H1 (cell line): ENCODE measurements at regions not wholly inside any gene's neighbourhood (a gene's known extent, or its start where the extent isn't known, plus 50 kb on each side); places are given as distances from the start of the nearest gene placed in this dataset.

Experiments
- CTCF ChIA-PET: fragments of 300-600 bp; sonication (Branson Sonifier 250); formaldehyde crosslinking; loops from one replicate; lab custom pipeline; 2021; ENCODE audit not compliant: partially characterized antibody; lab: Charles Lee
- POLR2A ChIA-PET: fragments of 300-600 bp; sonication (Branson Sonifier 250); formaldehyde crosslinking; loops from one replicate; lab custom pipeline; 2021; ENCODE audit warnings: inconsistent platforms; ENCODE audit not compliant: partially characterized antibody; lab: Charles Lee
- DNase-seq, 2 experiments: peaks; one replicate each; pipeline versions ENCODE4 v3.0.0 to v3.0.0-alpha.2; 2010 to 2022; ENCODE audit warnings: low spot score in 2 of 2, low read depth in 1 of 2, mixed read lengths in 1 of 2
- FAIRE-seq: peaks from 2 replicates; lab custom pipeline; 2011; peaks lifted over from hg19 to GRCh38; lab: Jason Lieb, UNC
- H2AFZ ChIP-seq: 2 replicates; pipeline ENCODE4 v1.8.1; 2012; ENCODE audit warnings: low read length, inconsistent platforms
- H2AK5ac ChIP-seq: 2 replicates; pipeline ENCODE4 v1.6.1; 2013; ENCODE audit warnings: low read depth, low read length
- H2BK120ac ChIP-seq: replicated peaks from 2 replicates; pipeline ENCODE3; 2013; ENCODE audit warnings: low read depth, low read length, inconsistent platforms
- H2BK12ac ChIP-seq: 2 replicates; pipeline ENCODE4 v1.6.1; 2013; ENCODE audit warnings: low read depth, low read length
- H2BK15ac ChIP-seq: 2 replicates; pipeline ENCODE4 v1.6.1; 2013; ENCODE audit warnings: low read length
- H2BK20ac ChIP-seq: 2 replicates; pipeline ENCODE4 v1.6.1; 2013; ENCODE audit warnings: low read length
- H2BK5ac ChIP-seq: 2 replicates; pipeline ENCODE4 v1.6.1; 2013; ENCODE audit warnings: low read depth, low read length
- H3K14ac ChIP-seq: 2 replicates; pipeline ENCODE4 v1.6.1; 2013; ENCODE audit warnings: inconsistent platforms; ENCODE audit not compliant: insufficient read length
- H3K18ac ChIP-seq: 2 replicates; pipeline ENCODE4 v1.6.1; 2013; ENCODE audit warnings: low read length; ENCODE audit errors: extremely low read depth
- H3K23ac ChIP-seq: 2 replicates; pipeline ENCODE4 v1.6.1; 2013; ENCODE audit warnings: inconsistent platforms; ENCODE audit not compliant: insufficient read length
- H3K23me2 ChIP-seq: 2 replicates; pipeline ENCODE4 v1.6.1; 2013; ENCODE audit warnings: low read depth, low read length
- H3K27ac ChIP-seq: 2 replicates; pipeline ENCODE4 v1.6.1; 2011; ENCODE audit warnings: low read depth, low read length, inconsistent platforms
- H3K27me3 ChIP-seq, 4 experiments: replicated peaks in 1 of 4; 1 replicate in 1 of 4; 2 replicates in 3 of 4; pipeline versions ENCODE4 v1.6.1 to v1.8.1; 2011 to 2013; ENCODE audit warnings: low read length in 3 of 4, mild to moderate bottlenecking in 3 of 4, inconsistent platforms in 2 of 4, mixed read lengths in 2 of 4, moderate library complexity in 1 of 4; ENCODE audit not compliant: control insufficient read depth in 3 of 4, insufficient read depth in 3 of 4; ENCODE audit errors: extremely low read depth in 1 of 4
- H3K36me3 ChIP-seq, 4 experiments: 2 replicates each; pipeline versions ENCODE4 v1.6.1 to v1.8.1; 2011 to 2013; ENCODE audit warnings: mild to moderate bottlenecking in 4 of 4, low read length in 3 of 4, moderate library complexity in 2 of 4, control low read depth in 1 of 4, inconsistent platforms in 1 of 4; ENCODE audit not compliant: insufficient read depth in 4 of 4, control insufficient read depth in 2 of 4
- H3K4ac ChIP-seq: replicated peaks from 2 replicates; pipeline ENCODE3; 2013; ENCODE audit warnings: low read length, low read depth, mixed read lengths, inconsistent platforms; ENCODE audit not compliant: insufficient read length
- H3K4me1 ChIP-seq, 4 experiments: replicated peaks in 1 of 4; 1 replicate in 1 of 4; 2 replicates in 3 of 4; pipeline versions ENCODE4 v1.6.1 to v1.8.1; 2011 to 2013; ENCODE audit warnings: low read length in 3 of 4, inconsistent platforms in 2 of 4, mixed read lengths in 1 of 4; ENCODE audit not compliant: insufficient read depth in 4 of 4, control insufficient read depth in 3 of 4
- H3K4me2 ChIP-seq, 2 experiments: 2 replicates each; pipeline versions ENCODE4 v1.6.1 to v1.8.1; 2011 to 2013; ENCODE audit warnings: low read depth in 2 of 2, low read length in 2 of 2, control low read depth in 1 of 2, inconsistent platforms in 1 of 2, mild to moderate bottlenecking in 1 of 2; ENCODE audit not compliant: insufficient read depth in 1 of 2
- H3K4me3 ChIP-seq, 4 experiments: fragments of 200-600, 300-600 bp in 1 of 4; sonication (generic), shearing (Covaris generic), sonication (Bioruptor Twin) in 1 of 4; 2 replicates each; pipeline versions ENCODE4 v1.5.1 to v1.8.1; 2011 to 2016; ENCODE audit warnings: low read length in 4 of 4, low read depth in 3 of 4, control low read depth in 2 of 4, inconsistent platforms in 2 of 4, mild to moderate bottlenecking in 2 of 4, mixed read lengths in 1 of 4, moderate library complexity in 1 of 4; ENCODE audit not compliant: insufficient read depth in 2 of 4; ENCODE audit errors: extremely low read depth in 1 of 4
- H3K56ac ChIP-seq: replicated peaks from 2 replicates; pipeline ENCODE3; 2013; ENCODE audit warnings: low read depth, mild to moderate bottlenecking, mixed read lengths, low read length, inconsistent platforms; ENCODE audit not compliant: insufficient read length
- H3K79me1 ChIP-seq: 2 replicates; pipeline ENCODE4 v1.6.1; 2013; ENCODE audit warnings: low read depth, low read length, control low read depth
- H3K79me2 ChIP-seq, 2 experiments: 2 replicates each; pipeline versions ENCODE4 v1.6.1 to v1.8.1; 2012 to 2013; ENCODE audit warnings: low read length in 2 of 2, mild to moderate bottlenecking in 2 of 2, inconsistent platforms in 1 of 2; ENCODE audit not compliant: insufficient read depth in 2 of 2, control insufficient read depth in 1 of 2
- H3K9ac ChIP-seq, 4 experiments: replicated peaks in 1 of 4; 1 replicate in 1 of 4; 2 replicates in 3 of 4; pipeline versions ENCODE4 v1.6.1 to v1.8.1; 2011 to 2013; ENCODE audit warnings: low read depth in 3 of 4, low read length in 3 of 4, control low read depth in 2 of 4, mild to moderate bottlenecking in 2 of 4, moderate library complexity in 2 of 4, inconsistent platforms in 1 of 4; ENCODE audit errors: extremely low read depth in 1 of 4
- H3K9me3 ChIP-seq, 2 experiments: 2 replicates each; pipeline versions ENCODE4 v1.6.1 to v1.8.1; 2012 to 2013; ENCODE audit warnings: mild to moderate bottlenecking in 2 of 2, moderate library complexity in 2 of 2, control low read depth in 1 of 2, inconsistent platforms in 1 of 2, low read depth in 1 of 2, low read length in 1 of 2, mixed read lengths in 1 of 2; ENCODE audit not compliant: insufficient read depth in 2 of 2
- H4K20me1 ChIP-seq, 2 experiments: replicated peaks in 1 of 2; 2 replicates each; pipeline versions ENCODE3 to v1.8.1; 2011 to 2013; ENCODE audit warnings: inconsistent platforms in 2 of 2, low read length in 2 of 2, mild to moderate bottlenecking in 1 of 2; ENCODE audit not compliant: insufficient read depth in 2 of 2, control insufficient read depth in 1 of 2
- H4K5ac ChIP-seq: 2 replicates; pipeline ENCODE4 v1.6.1; 2013; ENCODE audit warnings: low read length, low read depth, mixed read lengths, inconsistent platforms; ENCODE audit not compliant: insufficient read length
- H4K8ac ChIP-seq: 2 replicates; pipeline ENCODE4 v1.8.0; 2013; ENCODE audit warnings: mild to moderate bottlenecking, moderate library complexity, low read length, inconsistent platforms; ENCODE audit not compliant: insufficient read depth; ENCODE audit errors: extremely low read depth
- H4K91ac ChIP-seq: replicated peaks from 2 replicates; pipeline ENCODE3; 2013; ENCODE audit warnings: low read length, mixed read lengths, inconsistent platforms; ENCODE audit not compliant: insufficient read length
- ASH2L ChIP-seq: fragments of 200-600, 300-600 bp; sonication (generic); IDR thresholded peaks from one replicate; pipeline ENCODE4 v1.7.1; 2017; ENCODE audit warnings: low read length
- ATF3 ChIP-seq: IDR thresholded peaks from 2 replicates; pipeline ENCODE4 v1.6.1; 2011; ENCODE audit warnings: low read depth, mild to moderate bottlenecking, low read length; ENCODE audit not compliant: insufficient read depth
- CHD1 ChIP-seq: IDR thresholded peaks from 2 replicates; pipeline ENCODE4 v1.6.1; 2012; ENCODE audit warnings: low read depth, low read length, improper control_type of control experiment
- CTCF ChIP-seq, 3 experiments: IDR thresholded peaks; 1 replicate in 2 of 3; 2 replicates in 1 of 3; pipeline versions ENCODE4 v1.5.1 to v1.6.1; 2011; ENCODE audit warnings: low read length in 3 of 3, mild to moderate bottlenecking in 3 of 3, inconsistent platforms in 2 of 3, low read depth in 1 of 3, moderate library complexity in 1 of 3; ENCODE audit not compliant: insufficient read depth in 1 of 3; ENCODE audit errors: control extremely low read depth in 1 of 3
- GABPA ChIP-seq: IDR thresholded peaks from 2 replicates; pipeline ENCODE4 v1.6.1; 2011; ENCODE audit warnings: mild to moderate bottlenecking, low read length, moderate library complexity, borderline replicate concordance; ENCODE audit not compliant: insufficient read depth
- HDAC2 ChIP-seq, 2 experiments: fragments of 300-600 bp in 1 of 2; sonication (generic) in 1 of 2; IDR thresholded peaks; 2 replicates each; pipeline ENCODE4 v1.6.1; 2011 to 2012; ENCODE audit warnings: low read depth in 2 of 2, low read length in 2 of 2, mild to moderate bottlenecking in 2 of 2, moderate library complexity in 2 of 2, borderline replicate concordance in 1 of 2, inconsistent platforms in 1 of 2
- MAFK ChIP-seq: IDR thresholded peaks from 2 replicates; pipeline ENCODE4 v1.6.1; 2012; ENCODE audit warnings: low read depth, mild to moderate bottlenecking, improper control_type of control experiment, low read length
- PHF8 ChIP-seq: fragments of 200-600 bp; sonication (generic); conservative IDR thresholded peaks from 2 replicates; pipeline ENCODE4 v1.7.1; 2012; ENCODE audit warnings: low read depth, mild to moderate bottlenecking, inconsistent platforms, low read length, moderate library complexity
- RAD21 ChIP-seq, 2 experiments: IDR thresholded peaks in 1 of 2; conservative IDR thresholded peaks in 1 of 2; 2 replicates each; pipeline ENCODE4 v1.6.1; 2011; ENCODE audit warnings: low read depth in 2 of 2, low read length in 2 of 2, improper control_type of control experiment in 1 of 2, inconsistent platforms in 1 of 2, mild to moderate bottlenecking in 1 of 2, moderate library complexity in 1 of 2
- WGBS, 2 experiments: shearing (Covaris generic) in 1 of 2; methylation state at CpG; one replicate each; pipeline versions ENCODE4 v1.1.6 to v1.1.7; 2013 to 2015; ENCODE audit warnings: low lambda C conversion rate in 2 of 2, mixed read lengths in 2 of 2, inconsistent platforms in 1 of 2, low coverage in 1 of 2, missing lambda C conversion rate in 1 of 2; ENCODE audit not compliant: insufficient replicate concordance in 2 of 2, insufficient coverage in 1 of 2, insufficient read length in 1 of 2; ENCODE audit errors: extremely low coverage in 1 of 2, missing lambda C conversion rate in 1 of 2; 5-methylcytosine and 5-hydroxymethylcytosine counted together
- TF ChIP-seq, protein P1 (sequence below): IDR thresholded peaks from 2 replicates; pipeline ENCODE4 v1.6.1; 2012; ENCODE audit warnings: inconsistent platforms

GRCh38 chr12:88977115-88977514, 375.2 kb downstream of the DUSP6 start:
- H2BK15ac ChIP-seq = no peak overlapping the region
- H4K8ac ChIP-seq = no peak overlapping the region
- H3K23ac ChIP-seq = no peak overlapping the region
- no peak overlapping the region for H3K56ac ChIP-seq
- 91% methylated on average over 2 of the region's 2 CpGs; no CpG with 5 or more reads in 1 of the 2 experiments for WGBS, 2 experiments
- no peaks in the 10 kb centered on the region for H3K36me3 ChIP-seq
- H3K9me3 ChIP-seq = no peaks in the 10 kb centered on the region
- no peak overlapping the region for H4K91ac ChIP-seq
- no peaks in the 10 kb centered on the region for H3K79me2 ChIP-seq
- no peak overlapping the region for H4K5ac ChIP-seq
- no peaks in the 10 kb centered on the region for H3K79me1 ChIP-seq
- H2BK20ac ChIP-seq = no peak overlapping the region
- H3K4me3 ChIP-seq = no peak overlapping the region
- FAIRE-seq (no peak), DNase-seq (no peak)
- H2BK12ac ChIP-seq = no peak overlapping the region
- H2BK5ac ChIP-seq = no peak overlapping the region
- H3K4me1 ChIP-seq = no peaks in the 10 kb centered on the region
- H3K18ac ChIP-seq = no peak overlapping the region
- no peak overlapping the region for H3K4ac ChIP-seq
- no peak overlapping the region for H3K27ac ChIP-seq
- H2BK120ac ChIP-seq = no peak overlapping the region
- peaks cover 0 to 1% (median 0%) of the 10 kb centered on the region in 4 experiments; a peak in 1 of 7 replicates for H3K27me3 ChIP-seq
- no peak overlapping the region for H3K4me2 ChIP-seq
- ChIA-PET POLR2A (no interaction called here), CTCF (no interaction called here)
- no peak overlapping the region for H2AK5ac ChIP-seq
- no peak overlapping the region for H3K14ac ChIP-seq
- H3K9ac ChIP-seq = no peak overlapping the region
- no peaks in the 10 kb centered on the region for H4K20me1 ChIP-seq
- no peaks in the 10 kb centered on the region for H3K23me2 ChIP-seq
- H2AFZ ChIP-seq = no peak overlapping the region
- TF ChIP-seq ATF3 (no peak), HDAC2 (IDR thresholded peaks at IDR 0.05; ENCODE audit: borderline replicate concordance in 1 of 2, low read depth in 2 of 2, low read length in 2 of 2) (no peak), CTCF (IDR thresholded peaks at IDR 0.05; ENCODE audit: control extremely low read depth in 1 of 3, insufficient read depth in 1 of 3, low read depth in 1 of 3, low read length in 3 of 3) (no peak), CHD1 (no peak), RAD21 (IDR thresholded peaks at IDR 0.05 in 1 of 2, conservative IDR thresholded peaks at IDR 0.05 in 1 of 2; ENCODE audit: low read depth in 2 of 2, low read length in 2 of 2) (no peak), MAFK (no peak), PHF8 (no peak), GABPA (no peak), ASH2L (no peak)
- TF ChIP-seq, protein P1, sequence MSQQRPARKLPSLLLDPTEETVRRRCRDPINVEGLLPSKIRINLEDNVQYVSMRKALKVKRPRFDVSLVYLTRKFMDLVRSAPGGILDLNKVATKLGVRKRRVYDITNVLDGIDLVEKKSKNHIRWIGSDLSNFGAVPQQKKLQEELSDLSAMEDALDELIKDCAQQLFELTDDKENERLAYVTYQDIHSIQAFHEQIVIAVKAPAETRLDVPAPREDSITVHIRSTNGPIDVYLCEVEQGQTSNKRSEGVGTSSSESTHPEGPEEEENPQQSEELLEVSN = no peak
